ENCODE measurements at regions not wholly inside any gene's neighbourhood (a gene's known extent, or its start where the extent isn't known, plus 50 kb on each side); places are given as distances from the start of the nearest gene placed in this dataset.

GRCh38 chr4:35725131-35725530 lies 519.2 kb downstream of the ARAP2 start:
- no peak for ATAC-seq

- no peak for ATAC-seq
These were observed 513.9 kb downstream of the ARAP2 start for GRCh38 chr4:35730414-35730813.

GRCh38 chr4:35734381-35735098 lies 509.8 kb downstream of the ARAP2 start:
- ATAC-seq: no peak

- ATAC-seq: no peak
These were observed 505.0 kb downstream of the ARAP2 start for GRCh38 chr4:35739308-35739707.

- no peak for ATAC-seq
These were observed 490.3 kb downstream of the ARAP2 start for GRCh38 chr4:35754047-35754446.

- ATAC-seq: no peak
These were observed 486.5 kb downstream of the ARAP2 start for GRCh38 chr4:35757836-35758235.

- no peak for ATAC-seq
These were observed 483.5 kb downstream of the ARAP2 start for GRCh38 chr4:35760807-35761206.

- ATAC-seq: no peak
These were observed 472.7 kb downstream of the ARAP2 start for GRCh38 chr4:35771571-35771970.

GRCh38 chr4:35772291-35772690 lies 472.0 kb downstream of the ARAP2 start:
- no peak for ATAC-seq

- ATAC-seq: no peak
These were observed 454.3 kb downstream of the ARAP2 start for GRCh38 chr4:35789899-35790574.

- no peak for ATAC-seq
These were observed 451.1 kb downstream of the ARAP2 start for GRCh38 chr4:35793045-35793722.

GRCh38 chr4:35793766-35794165 lies 450.5 kb downstream of the ARAP2 start:
- ATAC-seq: no peak

- ATAC-seq: no peak
These were observed 443.6 kb downstream of the ARAP2 start for GRCh38 chr4:35800669-35801068.

GRCh38 chr4:35802644-35803043 lies 441.7 kb downstream of the ARAP2 start:
- no peak for ATAC-seq

GRCh38 chr4:35818520-35818919 lies 425.8 kb downstream of the ARAP2 start:
- no peak for ATAC-seq

GRCh38 chr4:35820003-35820402 lies 424.3 kb downstream of the ARAP2 start:
- ATAC-seq: no peak

GRCh38 chr4:35824231-35824630 lies 420.1 kb downstream of the ARAP2 start:
- no peak for ATAC-seq

GRCh38 chr4:35835893-35836292 lies 408.4 kb downstream of the ARAP2 start:
- no peak for ATAC-seq

- no peak for ATAC-seq
These were observed 407.7 kb downstream of the ARAP2 start for GRCh38 chr4:35836596-35836995.

GRCh38 chr4:35867057-35867456 lies 377.3 kb downstream of the ARAP2 start:
- no peak for ATAC-seq

GRCh38 chr4:35872273-35872672 lies 372.0 kb downstream of the ARAP2 start:
- ATAC-seq: no peak

- ATAC-seq: no peak
These were observed 364.8 kb downstream of the ARAP2 start for GRCh38 chr4:35879479-35879878.

GRCh38 chr4:35883108-35883507 lies 361.2 kb downstream of the ARAP2 start:
- ATAC-seq: no peak
